Tibial nerve (tissue), 4 donors: ENCODE measurements at regions not wholly inside any gene's neighbourhood (a gene's known extent, or its start where the extent isn't known, plus 50 kb on each side); places are given as distances from the start of the nearest gene placed in this dataset.

Experiments used
- DNase-seq, 2 donors: peaks; one replicate each; pipeline ENCODE4 v3.0.0-alpha.2; 2019; ENCODE audit warnings: low spot score in 2 of 2
- H3K27ac ChIP-seq, 4 donors: fragments of 200-600 bp; sonication (generic) in 3 of 4; one replicate each; pipeline ENCODE4 v1.5.1; 2017 to 2019; ENCODE audit warnings: mild to moderate bottlenecking in 1 of 4
- H3K27me3 ChIP-seq, 2 donors: fragments of 200-600 bp; sonication (generic) in 1 of 2; one replicate each; pipeline versions ENCODE4 v1.5.1 to v1.6.0; 2017 to 2019
- H3K36me3 ChIP-seq, 3 donors: fragments of 200-600 bp; sonication (generic); one replicate each; pipeline ENCODE4 v1.5.1; 2018 to 2019
- H3K4me1 ChIP-seq, 4 donors: fragments of 200-600 bp; sonication (generic) in 3 of 4; one replicate each; pipeline ENCODE4 v1.5.1; 2017 to 2019
- H3K4me3 ChIP-seq, 4 donors: fragments of 200-600 bp; sonication (generic) in 3 of 4; one replicate each; pipeline ENCODE4 v1.5.1; 2017 to 2019; ENCODE audit warnings: mild to moderate bottlenecking in 1 of 4, moderate library complexity in 1 of 4
- H3K9me3 ChIP-seq, 4 donors: fragments of 200-600 bp; sonication (generic) in 3 of 4; one replicate each; pipeline ENCODE4 v1.5.1; 2017 to 2019
- CTCF ChIP-seq, 5 experiments: fragments of 200-600 bp in 3 of 5; fragments of 450-650 bp in 2 of 5; sonication (generic) in 3 of 5; IDR thresholded peaks; one replicate each; pipeline ENCODE4 v1.5.1; 2016 to 2019; ENCODE audit warnings: antibody characterized with exemption in 5 of 5, mild to moderate bottlenecking in 3 of 5, moderate library complexity in 2 of 5
- EP300 ChIP-seq, 2 donors: sonication (generic); formaldehyde crosslinking; IDR thresholded peaks; one replicate each; pipeline ENCODE4 v1.6.1; 2017; ENCODE audit warnings: antibody characterized with exemption in 2 of 2, mild to moderate bottlenecking in 1 of 2
- POLR2A ChIP-seq, 2 donors: fragments of 450-650 bp; IDR thresholded peaks; one replicate each; pipeline ENCODE4 v1.6.1; 2017; ENCODE audit warnings: antibody characterized with exemption in 2 of 2, mild to moderate bottlenecking in 2 of 2, moderate library complexity in 2 of 2
- WGBS, 2 donors: methylation state at CpG; one replicate each; pipeline ENCODE4 v1.1.5; 2018; 5-methylcytosine and 5-hydroxymethylcytosine counted together

- no peaks in the 10 kb centered on the region for H3K27me3 ChIP-seq
- H3K36me3 ChIP-seq = no peaks in the 10 kb centered on the region
- H3K4me3 ChIP-seq = no peak overlapping the region
- no peaks in the 10 kb centered on the region for H3K4me1 ChIP-seq
- H3K27ac ChIP-seq = no peak overlapping the region
- DNase-seq = no peak
- peaks cover 0 to 4% (median 0%) of the 10 kb centered on the region in 4 donors for H3K9me3 ChIP-seq
- TF ChIP-seq POLR2A (IDR thresholded peaks at IDR 0.05) (no peak), EP300 (IDR thresholded peaks at IDR 0.05) (no peak), CTCF (IDR thresholded peaks at IDR 0.05) (no peak)
Observed at GRCh38 chr3:65252266-65252665, 564.5 kb upstream of the ADAMTS9 start.

- no peak for DNase-seq
- WGBS, 2 donors = 79 to 90% methylated on average over 2 of the region's 2 CpGs
- H3K4me1 ChIP-seq = no peaks in the 10 kb centered on the region
Observed at GRCh38 chr3:65251375-65251774, 563.6 kb upstream of the ADAMTS9 start.

GRCh38 chr3:65246561-65246960 lies 558.8 kb upstream of the ADAMTS9 start:
- Histone ChIP-seq H3K27ac (peak overlapping the region in 1 of 4 donors; percentile 25), H3K9me3 (no peaks in the 10 kb centered on the region), H3K36me3 (no peaks in the 10 kb centered on the region), H3K4me3 (no peak overlapping the region), H3K4me1 (peaks cover 0 to 11% (median 0%) of the 10 kb centered on the region in 4 donors), H3K27me3 (no peaks in the 10 kb centered on the region)
- 69 to 79% methylated on average over 6 of the region's 6 CpGs for WGBS, 2 donors
- no peak for DNase-seq
- no peak for TF ChIP-seq CTCF (IDR thresholded peaks at IDR 0.05)
- TF ChIP-seq EP300 (IDR thresholded peaks at IDR 0.05) = no peak

More at GRCh38 chr3:65251375-65251774, 563.6 kb upstream of the ADAMTS9 start:
- Histone ChIP-seq H3K9me3 (peaks cover 0 to 4% (median 0%) of the 10 kb centered on the region in 4 donors), H3K27ac (no peak overlapping the region), H3K36me3 (no peaks in the 10 kb centered on the region), H3K27me3 (no peaks in the 10 kb centered on the region), H3K4me3 (no peak overlapping the region)
- TF ChIP-seq EP300 (IDR thresholded peaks at IDR 0.05) (no peak), POLR2A (IDR thresholded peaks at IDR 0.05) (no peak), CTCF (IDR thresholded peaks at IDR 0.05) (no peak)

- no peak for TF ChIP-seq POLR2A (IDR thresholded peaks at IDR 0.05)
- peak; percentile 18 to 66 (median 50) for TF ChIP-seq CTCF (IDR thresholded peaks at IDR 0.05)
- peak in 1 of 2 donors; percentile 23 for TF ChIP-seq EP300 (IDR thresholded peaks at IDR 0.05)
- H3K27me3 ChIP-seq = no peaks in the 10 kb centered on the region
- H3K27ac ChIP-seq = peak overlapping the region in 1 of 4 donors; percentile 27
- 34 to 38% methylated on average over 9 of the region's 9 CpGs for WGBS, 2 donors
- H3K36me3 ChIP-seq = no peaks in the 10 kb centered on the region
- no peaks in the 10 kb centered on the region for H3K9me3 ChIP-seq
- no peak for DNase-seq
- H3K4me1 ChIP-seq = peaks cover 0 to 11% (median 0%) of the 10 kb centered on the region in 4 donors
- H3K4me3 ChIP-seq = no peak overlapping the region
Observed at GRCh38 chr3:65245133-65246063, 557.6 kb upstream of the ADAMTS9 start.

- TF ChIP-seq POLR2A (IDR thresholded peaks at IDR 0.05) = no peak
- no peak for TF ChIP-seq EP300 (IDR thresholded peaks at IDR 0.05)
- no peak for TF ChIP-seq CTCF (IDR thresholded peaks at IDR 0.05)
Observed at GRCh38 chr3:65240366-65240765, 552.6 kb upstream of the ADAMTS9 start.

More at GRCh38 chr3:65240366-65240765, 552.6 kb upstream of the ADAMTS9 start:
- Histone ChIP-seq H3K27ac (no peak overlapping the region), H3K27me3 (no peaks in the 10 kb centered on the region), H3K4me1 (peaks cover 0 to 4% (median 0%) of the 10 kb centered on the region in 4 donors), H3K36me3 (no peaks in the 10 kb centered on the region), H3K9me3 (no peaks in the 10 kb centered on the region), H3K4me3 (no peak overlapping the region)
- DNase-seq = no peak
- 79 to 82% methylated on average over 6 of the region's 6 CpGs for WGBS, 2 donors
